Ovary (tissue), 3 donors: ENCODE measurements at regions not wholly inside any gene's neighbourhood (a gene's known extent, or its start where the extent isn't known, plus 50 kb on each side); places are given as distances from the start of the nearest gene placed in this dataset.

Experiments
- EP300 ChIP-seq: sonication (generic); formaldehyde crosslinking; IDR thresholded peaks from one replicate; pipeline ENCODE4 v1.6.1; 2017; ENCODE audit warnings: antibody characterized with exemption
- POLR2A ChIP-seq: fragments of 450-650 bp; IDR thresholded peaks from one replicate; pipeline ENCODE4 v1.6.1; 2017; ENCODE audit warnings: antibody characterized with exemption, mild to moderate bottlenecking, moderate library complexity
- TF ChIP-seq, protein P1 (sequence below), 3 donors: fragments of 450-650 bp in 2 of 3; fragments of 200-600 bp in 1 of 3; IDR thresholded peaks; one replicate each; pipeline versions ENCODE4 v1.5.1 to v1.8.0; 2016 to 2022; ENCODE audit warnings: antibody characterized with exemption in 3 of 3, mild to moderate bottlenecking in 1 of 3
- donor health status: DM: no; HTN: no; CAD: no.

- TF ChIP-seq, protein P1, sequence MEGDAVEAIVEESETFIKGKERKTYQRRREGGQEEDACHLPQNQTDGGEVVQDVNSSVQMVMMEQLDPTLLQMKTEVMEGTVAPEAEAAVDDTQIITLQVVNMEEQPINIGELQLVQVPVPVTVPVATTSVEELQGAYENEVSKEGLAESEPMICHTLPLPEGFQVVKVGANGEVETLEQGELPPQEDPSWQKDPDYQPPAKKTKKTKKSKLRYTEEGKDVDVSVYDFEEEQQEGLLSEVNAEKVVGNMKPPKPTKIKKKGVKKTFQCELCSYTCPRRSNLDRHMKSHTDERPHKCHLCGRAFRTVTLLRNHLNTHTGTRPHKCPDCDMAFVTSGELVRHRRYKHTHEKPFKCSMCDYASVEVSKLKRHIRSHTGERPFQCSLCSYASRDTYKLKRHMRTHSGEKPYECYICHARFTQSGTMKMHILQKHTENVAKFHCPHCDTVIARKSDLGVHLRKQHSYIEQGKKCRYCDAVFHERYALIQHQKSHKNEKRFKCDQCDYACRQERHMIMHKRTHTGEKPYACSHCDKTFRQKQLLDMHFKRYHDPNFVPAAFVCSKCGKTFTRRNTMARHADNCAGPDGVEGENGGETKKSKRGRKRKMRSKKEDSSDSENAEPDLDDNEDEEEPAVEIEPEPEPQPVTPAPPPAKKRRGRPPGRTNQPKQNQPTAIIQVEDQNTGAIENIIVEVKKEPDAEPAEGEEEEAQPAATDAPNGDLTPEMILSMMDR (IDR thresholded peaks at IDR 0.05), result no peak
- TF ChIP-seq POLR2A (no peak), EP300 (no peak)
These were observed 160.3 kb upstream of the PTPRD start for GRCh38 chr9:10773136-10773535.
